AG04450 (cell line): ENCODE measurements at regions not wholly inside any gene's neighbourhood (a gene's known extent, or its start where the extent isn't known, plus 50 kb on each side); places are given as distances from the start of the nearest gene placed in this dataset.

Experiments
- CTCF ChIA-PET: fragments of 300-600, 350-600 bp; formaldehyde crosslinking; extraction: SDS; loops from one replicate; lab custom pipeline; 2022; ENCODE audit warnings: antibody characterized with exemption, inconsistent platforms; lab: Charles Lee
- POLR2A ChIA-PET: fragments of 350-600 bp; formaldehyde crosslinking; extraction: SDS; loops from one replicate; lab custom pipeline; 2021; ENCODE audit warnings: antibody characterized with exemption, inconsistent platforms; lab: Yijun Ruan, JAX
- DNase-seq: peaks from one replicate; pipeline ENCODE4 v3.0.0-alpha.2; 2011; ENCODE audit warnings: low read depth, low spot score
- H3K27ac ChIP-seq: one replicate; pipeline ENCODE4 v1.5.1; 2012; ENCODE audit warnings: low read depth, low read length, control low read depth
- H3K27me3 ChIP-seq: one replicate; pipeline ENCODE4 v1.6.0; 2012; ENCODE audit warnings: low read length; ENCODE audit not compliant: control insufficient read depth, insufficient read depth
- H3K4me3 ChIP-seq: 2 replicates; pipeline ENCODE4 v1.5.1; 2011; ENCODE audit warnings: mild to moderate bottlenecking, low read depth, low read length, control low read depth
- H3K9me3 ChIP-seq: 2 replicates; pipeline ENCODE4 v1.5.1; 2012; ENCODE audit warnings: low read length; ENCODE audit not compliant: control insufficient read depth, insufficient read depth
- TF ChIP-seq, protein P1 (sequence below): IDR thresholded peaks from 2 replicates; pipeline ENCODE4 v1.5.1; 2011; ENCODE audit warnings: low read depth, low read length, control low read depth, inconsistent platforms

GRCh38 chr2:16331772-16332171, 333.9 kb downstream of the CYRIA start:
- H3K27me3 ChIP-seq = no peaks in the 10 kb centered on the region
- no peak overlapping the region for H3K4me3 ChIP-seq
- ChIA-PET CTCF (no interaction called here), POLR2A (no interaction called here)
- no peak overlapping the region for H3K27ac ChIP-seq
- peaks cover 49% of the 10 kb centered on the region for H3K9me3 ChIP-seq
- TF ChIP-seq, protein P1, sequence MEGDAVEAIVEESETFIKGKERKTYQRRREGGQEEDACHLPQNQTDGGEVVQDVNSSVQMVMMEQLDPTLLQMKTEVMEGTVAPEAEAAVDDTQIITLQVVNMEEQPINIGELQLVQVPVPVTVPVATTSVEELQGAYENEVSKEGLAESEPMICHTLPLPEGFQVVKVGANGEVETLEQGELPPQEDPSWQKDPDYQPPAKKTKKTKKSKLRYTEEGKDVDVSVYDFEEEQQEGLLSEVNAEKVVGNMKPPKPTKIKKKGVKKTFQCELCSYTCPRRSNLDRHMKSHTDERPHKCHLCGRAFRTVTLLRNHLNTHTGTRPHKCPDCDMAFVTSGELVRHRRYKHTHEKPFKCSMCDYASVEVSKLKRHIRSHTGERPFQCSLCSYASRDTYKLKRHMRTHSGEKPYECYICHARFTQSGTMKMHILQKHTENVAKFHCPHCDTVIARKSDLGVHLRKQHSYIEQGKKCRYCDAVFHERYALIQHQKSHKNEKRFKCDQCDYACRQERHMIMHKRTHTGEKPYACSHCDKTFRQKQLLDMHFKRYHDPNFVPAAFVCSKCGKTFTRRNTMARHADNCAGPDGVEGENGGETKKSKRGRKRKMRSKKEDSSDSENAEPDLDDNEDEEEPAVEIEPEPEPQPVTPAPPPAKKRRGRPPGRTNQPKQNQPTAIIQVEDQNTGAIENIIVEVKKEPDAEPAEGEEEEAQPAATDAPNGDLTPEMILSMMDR = no peak
- DNase-seq = no peak

- CTCF ChIA-PET = no interaction called here
- Histone ChIP-seq H3K9me3 (peaks cover 49% of the 10 kb centered on the region), H3K27ac (no peak overlapping the region), H3K27me3 (no peaks in the 10 kb centered on the region), H3K4me3 (no peak overlapping the region)
- POLR2A ChIA-PET = no interaction called here
- TF ChIP-seq, protein P1 = no peak
- no peak for DNase-seq
Measured at GRCh38 chr2:16330982-16331381, 334.7 kb downstream of the CYRIA start.

- H3K27ac ChIP-seq = no peak overlapping the region
- H3K27me3 ChIP-seq = no peaks in the 10 kb centered on the region
- no peak overlapping the region for H3K4me3 ChIP-seq
- TF ChIP-seq, protein P1 = no peak
- ChIA-PET POLR2A (no interaction called here), CTCF (no interaction called here)
- peaks cover 51% of the 10 kb centered on the region for H3K9me3 ChIP-seq
- DNase-seq = no peak
Measured at GRCh38 chr2:16330571-16330970, 335.1 kb downstream of the CYRIA start.

GRCh38 chr2:16330012-16330411, 335.6 kb downstream of the CYRIA start:
- TF ChIP-seq, protein P1 = no peak
- no peak for DNase-seq
- Histone ChIP-seq H3K27me3 (no peaks in the 10 kb centered on the region), H3K27ac (no peak overlapping the region), H3K9me3 (peaks cover 52% of the 10 kb centered on the region), H3K4me3 (no peak overlapping the region)
- ChIA-PET POLR2A (no interaction called here), CTCF (no interaction called here)

DNA sequence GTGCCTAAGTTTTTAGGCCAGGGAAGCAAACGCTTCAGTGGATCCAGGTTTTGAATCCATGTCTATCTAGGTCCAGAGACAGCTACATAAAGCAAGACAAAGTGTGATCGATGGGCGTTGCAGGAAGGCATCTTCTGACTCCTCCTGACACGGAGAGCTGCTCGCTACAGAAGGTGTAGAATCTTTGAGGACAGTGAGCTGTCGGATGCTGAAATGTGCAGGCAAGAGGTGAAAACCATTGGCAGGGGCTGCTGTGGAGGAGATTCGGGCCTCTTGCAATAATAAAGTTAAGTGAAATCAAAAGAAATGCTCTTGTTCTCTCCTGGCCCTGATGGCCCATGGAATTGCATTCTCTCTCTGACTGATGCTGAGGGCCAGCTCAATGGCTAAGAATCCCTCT, 336.2 kb downstream of the CYRIA start:
- Histone ChIP-seq H3K4me3 (no peak overlapping the region), H3K27ac (no peak overlapping the region), H3K9me3 (peaks cover 50% of the 10 kb centered on the region), H3K27me3 (no peaks in the 10 kb centered on the region)
- POLR2A ChIA-PET = no interaction called here
- CTCF ChIA-PET = no interaction called here
- TF ChIP-seq, protein P1 = no peak
- DNase-seq = no peak
